Karpas-422 (cell line): ENCODE measurements at regions not wholly inside any gene's neighbourhood (a gene's known extent, or its start where the extent isn't known, plus 50 kb on each side); places are given as distances from the start of the nearest gene placed in this dataset.
"Not testable (repeated sequence)": the region's sequence is repeated elsewhere in the genome, so short reads cannot be mapped to it uniquely, and the experiment has no call there.

Experiments used
- DNase-seq: peaks from one replicate; pipeline ENCODE4 v3.0.0-alpha.2; 2015
- H2AFZ ChIP-seq: fragments of 200-600 bp; sonication (generic); 2 replicates; pipeline ENCODE4 v1.6.1; 2014; ENCODE audit warnings: antibody characterized with exemption, low read length, mixed read lengths
- H3K27ac ChIP-seq: fragments of 200-600 bp; sonication (generic); 2 replicates; pipeline ENCODE4 v1.5.1; 2014; ENCODE audit warnings: mild to moderate bottlenecking, low read length, moderate library complexity
- H3K27me3 ChIP-seq: fragments of 200-600 bp; sonication (generic); 2 replicates; pipeline ENCODE4 v1.6.1; 2014; ENCODE audit warnings: low read length, mixed read lengths
- H3K36me3 ChIP-seq: fragments of 200-600 bp; sonication (generic); 2 replicates; pipeline ENCODE4 v1.6.1; 2014; ENCODE audit warnings: low read length, mixed read lengths; ENCODE audit not compliant: insufficient read depth
- H3K4me1 ChIP-seq: fragments of 200-600 bp; sonication (generic); 2 replicates; pipeline ENCODE4 v1.6.1; 2014; ENCODE audit warnings: mild to moderate bottlenecking, low read length, mixed read lengths
- H3K4me2 ChIP-seq: fragments of 200-600 bp; sonication (generic); 2 replicates; pipeline ENCODE4 v1.6.1; 2014; ENCODE audit warnings: low read length, low read depth, mild to moderate bottlenecking; ENCODE audit not compliant: poor library complexity, severe bottlenecking
- H3K4me3 ChIP-seq: fragments of 200-600 bp; sonication (generic); 2 replicates; pipeline ENCODE4 v1.5.1; 2014; ENCODE audit warnings: mild to moderate bottlenecking, antibody characterized with exemption, low read length, mixed read lengths
- H3K79me2 ChIP-seq: fragments of 200-600 bp; sonication (generic); 2 replicates; pipeline ENCODE4 v1.6.1; 2014; ENCODE audit warnings: mild to moderate bottlenecking, low read length, mixed read lengths
- H3K9ac ChIP-seq: fragments of 200-600 bp; sonication (generic); 2 replicates; pipeline ENCODE4 v1.6.0; 2014; ENCODE audit warnings: low read length
- H3K9me2 ChIP-seq: fragments of 200-600 bp; sonication (generic), shearing (Covaris generic); replicated peaks from 2 replicates; pipeline ENCODE4 v1.6.0; 2014; ENCODE audit warnings: mild to moderate bottlenecking, low read length, moderate library complexity; ENCODE audit not compliant: insufficient read depth
- H3K9me3 ChIP-seq: fragments of 300-700, 200-600 bp; sonication (generic); 2 replicates; pipeline ENCODE4 v1.6.1; 2014; ENCODE audit warnings: low read length, mixed read lengths
- H4K20me1 ChIP-seq: fragments of 200-600 bp; sonication (generic); 2 replicates; pipeline ENCODE4 v1.6.1; 2014; ENCODE audit warnings: mild to moderate bottlenecking, antibody characterized with exemption, low read length, low read depth; ENCODE audit not compliant: insufficient read depth

DNA sequence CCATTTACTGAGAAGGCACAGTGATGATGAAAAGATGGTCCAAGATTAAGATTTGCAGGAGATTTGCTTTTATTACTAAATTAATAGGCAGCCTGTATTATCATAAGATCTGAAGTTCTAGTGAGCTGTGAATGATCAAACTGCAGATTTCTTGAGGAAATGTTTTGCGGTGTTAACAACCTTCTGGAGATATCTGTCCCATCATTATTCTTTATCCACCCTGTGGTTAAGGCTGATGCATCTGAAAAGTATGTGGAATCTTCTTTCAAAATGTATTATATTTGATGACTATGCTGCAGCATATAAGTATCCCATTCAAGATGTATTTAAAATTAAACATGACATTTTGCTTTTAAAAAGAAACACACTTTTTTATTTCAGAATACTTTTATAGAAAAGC lies 150.3 kb downstream of the POLR1F start:
- no peaks in the 10 kb centered on the region for H3K79me2 ChIP-seq
- H3K9me3 ChIP-seq = no peaks in the 10 kb centered on the region
- H3K9me2 ChIP-seq = no peaks in the 10 kb centered on the region
- H2AFZ ChIP-seq = no peak overlapping the region
- DNase-seq = no peak
- H3K27me3 ChIP-seq = no peaks in the 10 kb centered on the region
- H4K20me1 ChIP-seq = no peaks in the 10 kb centered on the region
- no peak overlapping the region for H3K4me3 ChIP-seq
- no peaks in the 10 kb centered on the region for H3K36me3 ChIP-seq
- H3K9ac ChIP-seq = no peak overlapping the region
- H3K27ac ChIP-seq = no peak overlapping the region
- H3K4me1 ChIP-seq = no peaks in the 10 kb centered on the region
- no peak overlapping the region for H3K4me2 ChIP-seq

GRCh38 chr7:19557726-19558465 lies 150.9 kb downstream of the POLR1F start:
- Histone ChIP-seq H3K4me3 (no peak overlapping the region), H3K79me2 (no peaks in the 10 kb centered on the region), H3K36me3 (no peaks in the 10 kb centered on the region), H4K20me1 (no peaks in the 10 kb centered on the region), H3K27ac (no peak overlapping the region), H3K4me1 (no peaks in the 10 kb centered on the region), H3K9ac (no peak overlapping the region), H2AFZ (no peak overlapping the region), H3K9me3 (no peaks in the 10 kb centered on the region), H3K27me3 (no peaks in the 10 kb centered on the region), H3K4me2 (no peak overlapping the region), H3K9me2 (no peaks in the 10 kb centered on the region)
- no peak for DNase-seq

GRCh38 chr7:19554581-19554980 lies 154.3 kb downstream of the POLR1F start:
- DNase-seq = no peak
- Histone ChIP-seq H3K4me1 (no peaks in the 10 kb centered on the region), H3K27ac (no peak overlapping the region), H3K4me2 (no peak overlapping the region), H3K79me2 (no peaks in the 10 kb centered on the region), H3K4me3 (no peak overlapping the region), H3K36me3 (no peaks in the 10 kb centered on the region), H4K20me1 (no peaks in the 10 kb centered on the region), H3K9me2 (no peaks in the 10 kb centered on the region), H3K9ac (no peak overlapping the region), H3K9me3 (no peaks in the 10 kb centered on the region), H2AFZ (no peak overlapping the region), H3K27me3 (no peaks in the 10 kb centered on the region)

- no peaks in the 10 kb centered on the region for H4K20me1 ChIP-seq
- H3K36me3 ChIP-seq = no peaks in the 10 kb centered on the region
- no peak overlapping the region for H3K4me3 ChIP-seq
- H3K27me3 ChIP-seq = no peaks in the 10 kb centered on the region
- no peaks in the 10 kb centered on the region for H3K4me1 ChIP-seq
- no peak for DNase-seq
- H2AFZ ChIP-seq = no peak overlapping the region
- no peak overlapping the region for H3K9ac ChIP-seq
- H3K79me2 ChIP-seq = no peaks in the 10 kb centered on the region
- no peak overlapping the region for H3K27ac ChIP-seq
- H3K4me2 ChIP-seq = no peak overlapping the region
- H3K9me3 ChIP-seq = no peaks in the 10 kb centered on the region
- H3K9me2 ChIP-seq = no peaks in the 10 kb centered on the region
These were observed 156.3 kb downstream of the POLR1F start for GRCh38 chr7:19552576-19552975.

DNA sequence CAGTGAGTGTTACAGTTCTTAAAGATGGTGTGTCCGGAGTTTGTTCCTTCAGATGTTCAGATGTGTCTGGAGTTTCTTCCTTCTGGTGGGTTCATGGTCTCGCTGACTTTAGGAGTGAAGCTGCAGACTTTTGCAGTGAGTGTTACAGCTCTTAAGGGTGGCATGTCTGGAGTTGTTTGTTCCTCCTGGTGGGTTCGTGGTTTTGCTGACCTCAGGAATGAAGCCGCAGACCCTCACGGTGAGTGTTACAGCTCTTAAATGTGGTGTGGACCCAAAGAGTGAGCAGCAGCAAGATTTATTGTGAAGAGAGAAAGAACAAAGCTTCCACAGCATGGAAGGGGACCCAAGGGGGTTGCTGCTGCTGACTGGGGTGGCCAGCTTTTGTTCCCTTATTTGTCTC lies 159.6 kb downstream of the POLR1F start:
- not testable (repeated sequence) for H3K27ac ChIP-seq, H3K36me3 ChIP-seq

GRCh38 chr7:19537942-19538401 lies 170.9 kb downstream of the POLR1F start:
- no peaks in the 10 kb centered on the region for H3K9me2 ChIP-seq

More for the DNA sequence above, 159.6 kb downstream of the POLR1F start:
- DNase-seq, H3K4me3 ChIP-seq, H2AFZ ChIP-seq, H3K9me2 ChIP-seq, H4K20me1 ChIP-seq, H3K27me3 ChIP-seq, H3K4me2 ChIP-seq, H3K9me3 ChIP-seq, H3K79me2 ChIP-seq, H3K9ac ChIP-seq, H3K4me1 ChIP-seq: not testable (repeated sequence)

DNA sequence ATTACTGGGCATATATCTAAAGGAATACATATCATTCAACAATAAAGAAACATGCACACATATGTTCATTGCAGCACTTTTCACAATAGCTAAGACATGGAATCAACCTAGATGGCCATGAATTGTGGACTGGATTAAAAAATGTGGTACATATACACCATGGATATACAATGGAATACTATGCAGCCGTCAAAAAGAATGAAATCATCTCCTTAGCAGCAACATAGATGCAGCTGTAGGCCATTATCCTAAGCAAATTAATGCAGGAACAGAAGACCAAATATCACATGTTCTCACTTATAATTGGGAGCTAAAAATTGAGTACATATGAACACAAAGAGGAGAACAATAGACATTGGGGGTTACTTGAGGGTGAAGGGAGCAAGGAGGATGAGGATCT lies 175.6 kb downstream of the POLR1F start:
- no peaks in the 10 kb centered on the region for H3K9me2 ChIP-seq

More at GRCh38 chr7:19537942-19538401, 170.9 kb downstream of the POLR1F start:
- Histone ChIP-seq H3K27me3 (no peaks in the 10 kb centered on the region), H4K20me1 (no peaks in the 10 kb centered on the region), H2AFZ (no peak overlapping the region), H3K27ac (no peak overlapping the region), H3K9me3 (no peaks in the 10 kb centered on the region), H3K4me3 (no peak overlapping the region), H3K9ac (no peak overlapping the region), H3K4me1 (no peaks in the 10 kb centered on the region), H3K79me2 (no peaks in the 10 kb centered on the region), H3K36me3 (no peaks in the 10 kb centered on the region), H3K4me2 (no peak overlapping the region)
- no peak for DNase-seq

GRCh38 chr7:19530852-19531251 lies 178.0 kb downstream of the POLR1F start:
- no peak overlapping the region for H3K9ac ChIP-seq
- no peak overlapping the region for H3K27ac ChIP-seq
- H2AFZ ChIP-seq = no peak overlapping the region
- no peaks in the 10 kb centered on the region for H3K27me3 ChIP-seq
- H3K4me3 ChIP-seq = no peak overlapping the region
- H3K36me3 ChIP-seq = no peaks in the 10 kb centered on the region
- H3K4me1 ChIP-seq = no peaks in the 10 kb centered on the region
- no peaks in the 10 kb centered on the region for H3K9me2 ChIP-seq
- DNase-seq = no peak
- H4K20me1 ChIP-seq = no peaks in the 10 kb centered on the region
- H3K9me3 ChIP-seq = no peaks in the 10 kb centered on the region
- no peak overlapping the region for H3K4me2 ChIP-seq
- H3K79me2 ChIP-seq = no peaks in the 10 kb centered on the region

More for the DNA sequence above, 175.6 kb downstream of the POLR1F start:
- Histone ChIP-seq H4K20me1 (no peaks in the 10 kb centered on the region), H2AFZ (no peak overlapping the region), H3K4me3 (no peak overlapping the region), H3K79me2 (no peaks in the 10 kb centered on the region), H3K27me3 (no peaks in the 10 kb centered on the region), H3K27ac (no peak overlapping the region), H3K4me2 (no peak overlapping the region), H3K9ac (no peak overlapping the region), H3K9me3 (no peaks in the 10 kb centered on the region), H3K36me3 (no peaks in the 10 kb centered on the region), H3K4me1 (no peaks in the 10 kb centered on the region)
- DNase-seq = no peak
